PC-9 (cell line): ENCODE measurements at regions not wholly inside any gene's neighbourhood (a gene's known extent, or its start where the extent isn't known, plus 50 kb on each side); places are given as distances from the start of the nearest gene placed in this dataset.

Source experiments
- BruUV-seq: library from RNA; stranded (reverse); fragments of 400-500 nt; replicated peaks from 2 replicates; lab custom pipeline; 2021; lab: Mats Ljungman, UMichigan
- CTCF ChIA-PET: fragments of 300-600 bp; sonication (Branson Sonifier 250); formaldehyde crosslinking; loops from one replicate; lab custom pipeline; 2022; ENCODE audit warnings: antibody characterized with exemption; lab: Charles Lee
- POLR2A ChIA-PET: fragments of 300-600 bp; sonication (Branson Sonifier 250); formaldehyde crosslinking; loops from one replicate; lab custom pipeline; 2022; ENCODE audit warnings: antibody characterized with exemption; ENCODE audit not compliant: unreplicated experiment; lab: Charles Lee
- DNase-seq, 2 experiments: peaks; one replicate each; pipeline versions ENCODE4 v3.0.0 to v3.0.0-alpha.2; 2015 to 2022; ENCODE audit warnings: mixed read lengths in 1 of 2
- H2AFZ ChIP-seq: fragments of 200-600 bp; sonication (generic); 2 replicates; pipeline ENCODE4 v1.8.1; 2017; ENCODE audit warnings: antibody characterized with exemption
- H3F3A ChIP-seq: fragments of 200-600 bp; sonication (generic); 2 replicates; pipeline ENCODE4 v1.8.1; 2017; ENCODE audit warnings: antibody characterized with exemption, mild to moderate bottlenecking, low read depth; ENCODE audit not compliant: insufficient read depth
- H3K27ac ChIP-seq: fragments of 200-600 bp; sonication (generic); 2 replicates; pipeline ENCODE4 v1.6.1; 2016; ENCODE audit warnings: mixed run types
- H3K27me3 ChIP-seq: fragments of 200-600 bp; sonication (generic); 2 replicates; pipeline ENCODE4 v1.6.1; 2016; ENCODE audit warnings: low read depth, mixed run types; ENCODE audit not compliant: insufficient read depth
- H3K36me3 ChIP-seq: fragments of 200-600 bp; sonication (generic); 2 replicates; pipeline ENCODE4 v1.6.1; 2016; ENCODE audit warnings: low read depth, mixed run types
- H3K4me1 ChIP-seq: fragments of 200-600 bp; sonication (generic); replicated peaks from 2 replicates; pipeline ENCODE4 v1.6.1; 2016; ENCODE audit warnings: mixed run types; ENCODE audit not compliant: insufficient read depth
- H3K4me2 ChIP-seq: fragments of 200-600 bp; sonication (generic); 2 replicates; pipeline ENCODE4 v1.6.1; 2017; ENCODE audit warnings: mixed run types
- H3K4me3 ChIP-seq: fragments of 200-600 bp; sonication (generic); 2 replicates; pipeline ENCODE4 v1.6.1; 2016; ENCODE audit warnings: mixed run types
- H3K79me2 ChIP-seq: fragments of 200-600 bp; sonication (generic); 2 replicates; pipeline ENCODE4 v1.6.1; 2017; ENCODE audit warnings: low read depth, mixed run types
- H3K9me2 ChIP-seq: fragments of 200-600 bp; sonication (generic); 2 replicates; pipeline ENCODE4 v1.8.1; 2017; ENCODE audit warnings: mild to moderate bottlenecking; ENCODE audit not compliant: insufficient read depth
- H3K9me3 ChIP-seq: fragments of 200-600 bp; sonication (generic); 2 replicates; pipeline ENCODE4 v1.8.1; 2016; ENCODE audit warnings: low read depth; ENCODE audit not compliant: insufficient read depth
- H4K20me1 ChIP-seq: fragments of 200-600 bp; sonication (generic); 2 replicates; pipeline ENCODE4 v1.8.1; 2017; ENCODE audit not compliant: insufficient read depth
- CTCF ChIP-seq: fragments of 200-600 bp; sonication (generic); conservative IDR thresholded peaks from 2 replicates; pipeline ENCODE4 v1.6.1; 2017; ENCODE audit warnings: mixed run types, antibody characterized with exemption, mild to moderate bottlenecking, moderate library complexity
- EZH2 ChIP-seq: fragments of 200-600 bp; sonication (generic); IDR thresholded peaks from 2 replicates; pipeline ENCODE4 v1.8.0; 2017; ENCODE audit warnings: antibody characterized with exemption, low read depth
- intact Hi-C: fragments of 100-400 bp; cut with micrococcal nuclease; formaldehyde crosslinking; loops from one replicate; pipeline ENCODE4 v1.10.0; 2022; ENCODE audit not compliant: unreplicated experiment

- H3K9me3 ChIP-seq = no peaks in the 10 kb centered on the region
- TF ChIP-seq EZH2 = no peak
- no peaks in the 10 kb centered on the region for H3F3A ChIP-seq
- H3K4me1 ChIP-seq = no peaks in the 10 kb centered on the region
- no peaks in the 10 kb centered on the region for H3K9me2 ChIP-seq
- no peaks in the 10 kb centered on the region for H4K20me1 ChIP-seq
- intact Hi-C loops = no loop called here
- POLR2A ChIA-PET = no interaction called here
- H3K4me2 ChIP-seq = no peak overlapping the region
- DNase-seq = no peak
- no TSS peak for BruUV-seq
- CTCF ChIA-PET = no interaction called here
- H3K27ac ChIP-seq = no peak overlapping the region
- H3K27me3 ChIP-seq = no peaks in the 10 kb centered on the region
- H3K79me2 ChIP-seq = no peaks in the 10 kb centered on the region
- H3K36me3 ChIP-seq = no peaks in the 10 kb centered on the region
- no peak overlapping the region for H2AFZ ChIP-seq
- H3K4me3 ChIP-seq = no peak overlapping the region
These were observed 231.7 kb upstream of the AFF2 start for GRCh38 chrX:148268673-148269072.

- intact Hi-C loops = no loop called here
- Histone ChIP-seq H3K4me2 (no peak overlapping the region), H2AFZ (no peak overlapping the region), H3F3A (no peaks in the 10 kb centered on the region), H3K4me1 (no peaks in the 10 kb centered on the region), H3K79me2 (no peaks in the 10 kb centered on the region), H3K9me2 (no peaks in the 10 kb centered on the region), H3K36me3 (no peaks in the 10 kb centered on the region), H3K27me3 (no peaks in the 10 kb centered on the region), H3K9me3 (no peaks in the 10 kb centered on the region), H4K20me1 (no peaks in the 10 kb centered on the region), H3K4me3 (no peak overlapping the region), H3K27ac (no peak overlapping the region)
- CTCF ChIA-PET = no interaction called here
- DNase-seq = no peak
- TF ChIP-seq EZH2 = no peak
- POLR2A ChIA-PET = no interaction called here
- no TSS peak for BruUV-seq
These were observed 230.9 kb upstream of the AFF2 start for GRCh38 chrX:148269513-148269912.

- H3K9me3 ChIP-seq = no peaks in the 10 kb centered on the region
- H3K4me3 ChIP-seq = no peak overlapping the region
- TF ChIP-seq CTCF (no peak), EZH2 (no peak)
- no peaks in the 10 kb centered on the region for H3K36me3 ChIP-seq
- no peaks in the 10 kb centered on the region for H3K27me3 ChIP-seq
- H3K27ac ChIP-seq = no peak overlapping the region
- no peaks in the 10 kb centered on the region for H3K4me1 ChIP-seq
- POLR2A ChIA-PET = no interaction called here
- H2AFZ ChIP-seq = no peak overlapping the region
- CTCF ChIA-PET = no interaction called here
- H3F3A ChIP-seq = no peaks in the 10 kb centered on the region
- H4K20me1 ChIP-seq = no peaks in the 10 kb centered on the region
- no peaks in the 10 kb centered on the region for H3K9me2 ChIP-seq
- no peak for DNase-seq
- intact Hi-C loops = no loop called here
- H3K4me2 ChIP-seq = no peak overlapping the region
- BruUV-seq = no TSS peak
- H3K79me2 ChIP-seq = no peaks in the 10 kb centered on the region
These were observed 229.9 kb upstream of the AFF2 start for GRCh38 chrX:148270499-148270898.

- Histone ChIP-seq H3K9me2 (no peaks in the 10 kb centered on the region), H3K4me1 (no peaks in the 10 kb centered on the region), H4K20me1 (no peaks in the 10 kb centered on the region), H3F3A (no peaks in the 10 kb centered on the region), H3K79me2 (no peaks in the 10 kb centered on the region), H3K4me2 (no peak overlapping the region), H3K27ac (no peak overlapping the region), H2AFZ (no peak overlapping the region), H3K9me3 (no peaks in the 10 kb centered on the region), H3K36me3 (no peaks in the 10 kb centered on the region), H3K27me3 (no peaks in the 10 kb centered on the region), H3K4me3 (no peak overlapping the region)
- no TSS peak for BruUV-seq
- POLR2A ChIA-PET = no interaction called here
- intact Hi-C loops = no loop called here
- DNase-seq = no peak
- no peak for TF ChIP-seq EZH2
- TF ChIP-seq CTCF = no peak
- CTCF ChIA-PET = no interaction called here
These were observed 229.2 kb upstream of the AFF2 start for GRCh38 chrX:148271263-148271662.
